B cell (primary cell): ENCODE measurements at regions not wholly inside any gene's neighbourhood (a gene's known extent, or its start where the extent isn't known, plus 50 kb on each side); places are given as distances from the start of the nearest gene placed in this dataset.

Experiments
- EZH2 ChIP-seq: IDR thresholded peaks from 2 replicates; pipeline ENCODE4 v1.6.1; 2012; ENCODE audit warnings: borderline replicate concordance, low read depth, mild to moderate bottlenecking, moderate library complexity, low read length; ENCODE audit not compliant: insufficient read depth, poor library complexity, severe bottlenecking
- TF ChIP-seq, protein P1 (sequence below): fragments of 200-600 bp; IDR thresholded peaks from one replicate; pipeline ENCODE4 v1.8.0; 2022; ENCODE audit warnings: antibody characterized with exemption, mild to moderate bottlenecking

DNA sequence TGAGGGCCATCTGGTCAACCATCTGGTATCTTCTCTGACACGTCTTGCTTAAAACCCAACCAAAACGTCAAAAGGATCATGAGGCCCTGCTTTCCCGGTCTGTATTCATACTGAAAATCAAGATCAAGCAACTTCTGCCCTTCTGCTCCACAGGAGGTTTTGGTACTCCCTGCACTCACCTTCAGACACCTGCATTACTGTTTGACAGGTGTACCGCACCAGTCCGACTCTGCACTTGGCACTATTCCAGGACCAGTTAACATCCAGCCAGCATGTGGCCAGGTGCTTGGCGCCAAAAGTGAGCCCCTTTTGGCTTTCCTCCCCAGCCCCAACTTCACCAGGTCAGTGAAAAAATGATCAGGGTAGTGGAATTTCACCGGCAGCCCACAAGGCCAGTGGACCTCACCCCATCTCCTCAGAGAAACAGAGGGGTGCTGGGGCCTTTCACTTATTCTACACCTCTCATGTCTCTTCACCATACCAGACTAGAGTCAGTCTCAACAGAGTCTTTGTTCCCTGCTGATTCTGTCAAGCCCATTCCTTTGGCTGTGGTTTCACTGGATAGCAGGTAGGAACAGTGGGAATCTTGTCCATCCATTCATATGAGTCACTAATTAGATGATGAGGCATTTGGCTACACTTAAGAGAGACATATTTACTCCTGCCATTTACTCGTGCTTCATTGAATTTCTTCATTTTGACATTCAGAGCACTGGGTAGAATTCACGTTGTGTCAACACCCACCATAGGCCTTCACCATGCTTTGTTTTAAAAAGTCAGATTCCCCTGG lies 85.3 kb downstream of the ZNF726 start:
- TF ChIP-seq, protein P1, sequence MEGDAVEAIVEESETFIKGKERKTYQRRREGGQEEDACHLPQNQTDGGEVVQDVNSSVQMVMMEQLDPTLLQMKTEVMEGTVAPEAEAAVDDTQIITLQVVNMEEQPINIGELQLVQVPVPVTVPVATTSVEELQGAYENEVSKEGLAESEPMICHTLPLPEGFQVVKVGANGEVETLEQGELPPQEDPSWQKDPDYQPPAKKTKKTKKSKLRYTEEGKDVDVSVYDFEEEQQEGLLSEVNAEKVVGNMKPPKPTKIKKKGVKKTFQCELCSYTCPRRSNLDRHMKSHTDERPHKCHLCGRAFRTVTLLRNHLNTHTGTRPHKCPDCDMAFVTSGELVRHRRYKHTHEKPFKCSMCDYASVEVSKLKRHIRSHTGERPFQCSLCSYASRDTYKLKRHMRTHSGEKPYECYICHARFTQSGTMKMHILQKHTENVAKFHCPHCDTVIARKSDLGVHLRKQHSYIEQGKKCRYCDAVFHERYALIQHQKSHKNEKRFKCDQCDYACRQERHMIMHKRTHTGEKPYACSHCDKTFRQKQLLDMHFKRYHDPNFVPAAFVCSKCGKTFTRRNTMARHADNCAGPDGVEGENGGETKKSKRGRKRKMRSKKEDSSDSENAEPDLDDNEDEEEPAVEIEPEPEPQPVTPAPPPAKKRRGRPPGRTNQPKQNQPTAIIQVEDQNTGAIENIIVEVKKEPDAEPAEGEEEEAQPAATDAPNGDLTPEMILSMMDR = no peak
- no peak for TF ChIP-seq EZH2
